Neural cell (in vitro differentiated cells): ENCODE measurements at regions not wholly inside any gene's neighbourhood (a gene's known extent, or its start where the extent isn't known, plus 50 kb on each side); places are given as distances from the start of the nearest gene placed in this dataset.

Source experiments
- H2AFZ ChIP-seq: fragments of 200-600, 300-800 bp; sonication (generic), shearing (Covaris generic); 2 replicates; pipeline ENCODE4 v1.6.0; 2014; ENCODE audit warnings: low read depth, mild to moderate bottlenecking, antibody characterized with exemption, low read length, moderate library complexity
- H3F3A ChIP-seq: fragments of 200-600 bp; shearing (Covaris generic); 2 replicates; pipeline ENCODE4 v1.6.1; 2016; ENCODE audit warnings: mild to moderate bottlenecking, moderate library complexity, mixed read lengths, antibody characterized with exemption, low read length; ENCODE audit not compliant: insufficient read depth, poor library complexity, severe bottlenecking
- H3K27ac ChIP-seq: fragments of 200-600, 300-800 bp; sonication (generic), shearing (Covaris generic); 2 replicates; pipeline ENCODE4 v1.5.1; 2014; ENCODE audit warnings: mild to moderate bottlenecking, low read length, moderate library complexity
- H3K27me3 ChIP-seq: fragments of 300-800, 200-600 bp; sonication (generic), shearing (Covaris generic); 2 replicates; pipeline ENCODE4 v1.6.0; 2014; ENCODE audit warnings: mild to moderate bottlenecking, low read depth, low read length, moderate library complexity; ENCODE audit not compliant: insufficient read depth
- H3K36me3 ChIP-seq: fragments of 300-800, 200-600 bp; sonication (generic), shearing (Covaris generic); 2 replicates; pipeline ENCODE4 v1.5.1; 2014; ENCODE audit warnings: mild to moderate bottlenecking, antibody characterized with exemption, low read length, moderate library complexity; ENCODE audit not compliant: insufficient read depth
- H3K4me2 ChIP-seq: fragments of 300-800, 200-600 bp; sonication (generic), shearing (Covaris generic); 2 replicates; pipeline ENCODE4 v1.6.0; 2014; ENCODE audit warnings: mild to moderate bottlenecking, low read length
- H3K4me3 ChIP-seq: fragments of 300-800, 200-600 bp; sonication (generic), shearing (Covaris generic); 2 replicates; pipeline ENCODE4 v1.5.1; 2014; ENCODE audit warnings: mild to moderate bottlenecking, low read length, moderate library complexity
- H3K79me2 ChIP-seq: fragments of 200-600 bp; shearing (Covaris generic); replicated peaks from 2 replicates; pipeline ENCODE4 v1.6.0; 2014; ENCODE audit warnings: mild to moderate bottlenecking, low read length, moderate library complexity; ENCODE audit not compliant: insufficient read depth
- H3K9ac ChIP-seq: fragments of 300-800, 200-600 bp; sonication (generic), shearing (Covaris generic); 2 replicates; pipeline ENCODE4 v1.6.1; 2016; ENCODE audit warnings: mild to moderate bottlenecking, low read length, mixed read lengths
- H3K9me2 ChIP-seq: fragments of 200-600 bp; shearing (Covaris generic); 2 replicates; pipeline ENCODE4 v1.6.1; 2016; ENCODE audit warnings: mild to moderate bottlenecking, low read length, mixed read lengths; ENCODE audit not compliant: insufficient read depth
- H3K9me3 ChIP-seq: fragments of 200-600, 300-800 bp; sonication (generic), shearing (Covaris generic); 2 replicates; pipeline ENCODE4 v1.6.1; 2016; ENCODE audit warnings: mild to moderate bottlenecking, mixed run types, low read length, moderate library complexity, mixed read lengths
- H4K20me1 ChIP-seq: fragments of 200-600 bp; shearing (Covaris generic); 2 replicates; pipeline ENCODE4 v1.6.1; 2016; ENCODE audit warnings: mild to moderate bottlenecking, mixed run types; ENCODE audit not compliant: insufficient read depth
- CTCF ChIP-seq: fragments of 450-650 bp; IDR thresholded peaks from 2 replicates; pipeline ENCODE4 v1.5.1; 2014; ENCODE audit warnings: antibody characterized with exemption, mild to moderate bottlenecking, moderate library complexity; ENCODE audit not compliant: poor library complexity, severe bottlenecking
- EP300 ChIP-seq: fragments of 450-650 bp; conservative IDR thresholded peaks from 2 replicates; pipeline ENCODE4 v1.6.1; 2014; ENCODE audit warnings: antibody characterized with exemption, mild to moderate bottlenecking, moderate library complexity; ENCODE audit not compliant: poor library complexity, severe bottlenecking
- EZH2 ChIP-seq: fragments of 200-600, 300-800 bp; shearing (Covaris generic), sonication (generic); IDR thresholded peaks from 2 replicates; pipeline ENCODE4 v1.6.1; 2014; ENCODE audit warnings: antibody characterized with exemption, low read length, borderline replicate concordance, mild to moderate bottlenecking; ENCODE audit not compliant: insufficient read depth, poor library complexity, severe bottlenecking
- MXI1 ChIP-seq: fragments of 450-650 bp; conservative IDR thresholded peaks from 2 replicates; pipeline ENCODE4 v1.6.1; 2014; ENCODE audit warnings: antibody characterized with exemption, mild to moderate bottlenecking; ENCODE audit not compliant: poor library complexity, severe bottlenecking
- POLR2AphosphoS5 ChIP-seq: IDR thresholded peaks from 2 replicates; pipeline ENCODE4 v1.6.1; 2012
- RAD21 ChIP-seq: fragments of 450-650 bp; conservative IDR thresholded peaks from 2 replicates; pipeline ENCODE4 v1.6.1; 2014; ENCODE audit warnings: antibody characterized with exemption, mild to moderate bottlenecking, moderate library complexity
- REST ChIP-seq: IDR thresholded peaks from 2 replicates; pipeline ENCODE4 v1.6.1; 2012; ENCODE audit warnings: borderline replicate concordance
- SMC3 ChIP-seq: fragments of 450-650 bp; conservative IDR thresholded peaks from 2 replicates; pipeline ENCODE4 v1.6.1; 2014; ENCODE audit warnings: antibody characterized with exemption, mild to moderate bottlenecking, moderate library complexity; ENCODE audit not compliant: poor library complexity
- TAF1 ChIP-seq: IDR thresholded peaks from 2 replicates; pipeline ENCODE4 v1.6.1; 2012; ENCODE audit warnings: low read depth

- Histone ChIP-seq H3K27ac (no peak overlapping the region), H3K9me2 (no peaks in the 10 kb centered on the region), H3F3A (no peaks in the 10 kb centered on the region), H3K4me3 (no peak overlapping the region), H4K20me1 (no peaks in the 10 kb centered on the region), H3K36me3 (no peaks in the 10 kb centered on the region), H3K27me3 (no peaks in the 10 kb centered on the region), H3K9ac (no peak overlapping the region), H3K79me2 (no peaks in the 10 kb centered on the region), H3K4me2 (no peak overlapping the region), H2AFZ (no peak overlapping the region), H3K9me3 (no peaks in the 10 kb centered on the region)
- TF ChIP-seq TAF1 (no peak), EZH2 (no peak), CTCF (no peak), POLR2AphosphoS5 (no peak), EP300 (no peak), MXI1 (no peak), SMC3 (no peak), REST (no peak), RAD21 (no peak)
Measured at GRCh38 chr10:33871061-33871956, 536.8 kb upstream of the NRP1 start.

- Histone ChIP-seq H3K9ac (no peak overlapping the region), H3K27ac (no peak overlapping the region), H3K27me3 (no peaks in the 10 kb centered on the region), H3K9me2 (no peaks in the 10 kb centered on the region), H3K36me3 (no peaks in the 10 kb centered on the region), H3K4me2 (no peak overlapping the region), H3K79me2 (no peaks in the 10 kb centered on the region), H2AFZ (no peak overlapping the region), H3F3A (no peaks in the 10 kb centered on the region), H3K4me3 (no peak overlapping the region), H3K9me3 (no peaks in the 10 kb centered on the region), H4K20me1 (no peaks in the 10 kb centered on the region)
- TF ChIP-seq MXI1 (no peak), REST (no peak), EZH2 (no peak), POLR2AphosphoS5 (no peak), CTCF (no peak), RAD21 (no peak), EP300 (no peak), SMC3 (no peak)
Measured at GRCh38 chr10:33869481-33869880, 535.0 kb upstream of the NRP1 start.
